ENCODE measurements at regions not wholly inside any gene's neighbourhood (a gene's known extent, or its start where the extent isn't known, plus 50 kb on each side); places are given as distances from the start of the nearest gene placed in this dataset.

- no peak for TF ChIP-seq HDGF (IDR thresholded peaks at IDR 0.05; ENCODE audit: borderline replicate concordance)
- no peak for TF ChIP-seq SP1 (IDR thresholded peaks at IDR 0.05)
- no peak for TF ChIP-seq NFRKB (IDR thresholded peaks at IDR 0.05)
- no peak for TF ChIP-seq BHLHE40 (IDR thresholded peaks at IDR 0.05; ENCODE audit: borderline replicate concordance)
- TF ChIP-seq TARDBP (IDR thresholded peaks at IDR 0.05) = no peak
These were observed 888.7 kb upstream of the CNTNAP5 start for GRCh38 chr2:123136419-123136818.

Measured in HEK293T (cell line).